GM12878 (cell line): ENCODE measurements at regions not wholly inside any gene's neighbourhood (a gene's known extent, or its start where the extent isn't known, plus 50 kb on each side); places are given as distances from the start of the nearest gene placed in this dataset.

Experiments
- BMI1 ChIP-seq: fragments of 450-650 bp; IDR thresholded peaks from 2 replicates; pipeline ENCODE4 v1.6.1; 2016; ENCODE audit warnings: mild to moderate bottlenecking, moderate library complexity, borderline replicate concordance
- CREM ChIP-seq: IDR thresholded peaks from 2 replicates; pipeline ENCODE4 v1.6.1; 2014; ENCODE audit warnings: antibody characterized with exemption, low read depth
- ESRRA ChIP-seq: IDR thresholded peaks from 2 replicates; pipeline ENCODE4 v1.6.1; 2012; ENCODE audit warnings: mild to moderate bottlenecking, low read length, improper control_type of control experiment
- EZH2 ChIP-seq: IDR thresholded peaks from 2 replicates; pipeline ENCODE4 v1.6.1; 2012; ENCODE audit warnings: low read depth, mild to moderate bottlenecking, control low read depth, inconsistent platforms, low read length, borderline replicate concordance; ENCODE audit not compliant: control insufficient read depth
- FOXK2 ChIP-seq: fragments of 450-650 bp; IDR thresholded peaks from 2 replicates; pipeline ENCODE4 v1.6.1; 2017; ENCODE audit warnings: mild to moderate bottlenecking, moderate library complexity
- MXI1 ChIP-seq: fragments of 150-350 bp; IDR thresholded peaks from 2 replicates; pipeline ENCODE4 v1.6.1; 2011; ENCODE audit warnings: low read depth, mild to moderate bottlenecking, inconsistent platforms, low read length, improper control_type of control experiment
- NBN ChIP-seq: fragments of 450-650 bp; IDR thresholded peaks from 2 replicates; pipeline ENCODE4 v1.6.1; 2016
- NRF1 ChIP-seq: conservative IDR thresholded peaks from 2 replicates; pipeline ENCODE4 v1.6.1; 2011; ENCODE audit warnings: mild to moderate bottlenecking, low read depth, low read length, improper control_type of control experiment
- POLR2A ChIP-seq: IDR thresholded peaks from 2 replicates; pipeline ENCODE4 v1.6.1; 2011; ENCODE audit warnings: low read depth, mild to moderate bottlenecking, low read length
- SIN3A ChIP-seq: IDR thresholded peaks from 2 replicates; pipeline ENCODE4 v1.6.1; 2012; ENCODE audit warnings: low read depth, low read length, improper control_type of control experiment
- TCF12 ChIP-seq: IDR thresholded peaks from 2 replicates; pipeline ENCODE4 v1.6.1; 2011; ENCODE audit warnings: low read depth, mild to moderate bottlenecking, low read length
- ZZZ3 ChIP-seq: IDR thresholded peaks from 2 replicates; pipeline ENCODE4 v1.6.1; 2011; ENCODE audit warnings: low read depth; ENCODE audit not compliant: control insufficient read depth, insufficient read length
- TF ChIP-seq, protein P1 (sequence below), 3 experiments: IDR thresholded peaks in 2 of 3; conservative IDR thresholded peaks in 1 of 3; 2 replicates each; pipeline ENCODE4 v1.5.1; 2011; ENCODE audit warnings: low read depth in 3 of 3, low read length in 3 of 3, mild to moderate bottlenecking in 3 of 3, control low read depth in 2 of 3, moderate library complexity in 2 of 3, inconsistent platforms in 1 of 3, mixed read lengths in 1 of 3; ENCODE audit not compliant: control insufficient read depth in 2 of 3, insufficient read depth in 1 of 3; ENCODE audit errors: extremely low read depth in 1 of 3
- TF ChIP-seq, protein P2 (sequence below): IDR thresholded peaks from 2 replicates; pipeline ENCODE4 v1.6.1; 2011; ENCODE audit warnings: low read depth, mild to moderate bottlenecking, low read length, moderate library complexity, borderline replicate concordance; ENCODE audit errors: extremely low read depth

DNA sequence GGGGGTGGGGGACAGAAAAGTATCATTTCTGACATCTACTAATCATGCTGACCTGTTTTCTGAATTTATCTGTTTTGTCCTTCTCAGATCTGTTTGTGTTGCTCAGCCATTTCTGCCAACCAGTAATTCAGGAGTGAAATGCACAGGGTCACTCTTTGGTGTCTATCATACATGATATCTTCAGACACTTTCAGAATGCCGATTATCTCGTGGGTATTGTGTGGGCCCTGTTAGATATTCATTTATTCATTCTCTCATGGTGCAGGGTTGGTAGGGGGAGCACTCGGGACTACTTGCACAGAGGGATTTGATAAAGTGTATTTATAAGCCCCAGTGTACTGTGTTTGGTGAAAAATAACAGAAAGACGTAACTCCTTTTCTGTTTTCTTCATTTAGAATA, 101.2 kb upstream of the CITED2 start:
- no peak for TF ChIP-seq TCF12
- TF ChIP-seq, protein P1, sequence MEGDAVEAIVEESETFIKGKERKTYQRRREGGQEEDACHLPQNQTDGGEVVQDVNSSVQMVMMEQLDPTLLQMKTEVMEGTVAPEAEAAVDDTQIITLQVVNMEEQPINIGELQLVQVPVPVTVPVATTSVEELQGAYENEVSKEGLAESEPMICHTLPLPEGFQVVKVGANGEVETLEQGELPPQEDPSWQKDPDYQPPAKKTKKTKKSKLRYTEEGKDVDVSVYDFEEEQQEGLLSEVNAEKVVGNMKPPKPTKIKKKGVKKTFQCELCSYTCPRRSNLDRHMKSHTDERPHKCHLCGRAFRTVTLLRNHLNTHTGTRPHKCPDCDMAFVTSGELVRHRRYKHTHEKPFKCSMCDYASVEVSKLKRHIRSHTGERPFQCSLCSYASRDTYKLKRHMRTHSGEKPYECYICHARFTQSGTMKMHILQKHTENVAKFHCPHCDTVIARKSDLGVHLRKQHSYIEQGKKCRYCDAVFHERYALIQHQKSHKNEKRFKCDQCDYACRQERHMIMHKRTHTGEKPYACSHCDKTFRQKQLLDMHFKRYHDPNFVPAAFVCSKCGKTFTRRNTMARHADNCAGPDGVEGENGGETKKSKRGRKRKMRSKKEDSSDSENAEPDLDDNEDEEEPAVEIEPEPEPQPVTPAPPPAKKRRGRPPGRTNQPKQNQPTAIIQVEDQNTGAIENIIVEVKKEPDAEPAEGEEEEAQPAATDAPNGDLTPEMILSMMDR (IDR thresholded peaks at IDR 0.05 in 2 of 3, conservative IDR thresholded peaks at IDR 0.05 in 1 of 3; ENCODE audit: control insufficient read depth in 2 of 3, extremely low read depth in 1 of 3, insufficient read depth in 1 of 3, low read depth in 3 of 3, low read length in 3 of 3), result no peak
- TF ChIP-seq POLR2A, result no peak
- no peak for TF ChIP-seq ESRRA
- TF ChIP-seq FOXK2, result no peak
- no peak for TF ChIP-seq BMI1
- no peak for TF ChIP-seq ZZZ3
- no peak for TF ChIP-seq EZH2
- TF ChIP-seq SIN3A, result no peak
- TF ChIP-seq, protein P2, sequence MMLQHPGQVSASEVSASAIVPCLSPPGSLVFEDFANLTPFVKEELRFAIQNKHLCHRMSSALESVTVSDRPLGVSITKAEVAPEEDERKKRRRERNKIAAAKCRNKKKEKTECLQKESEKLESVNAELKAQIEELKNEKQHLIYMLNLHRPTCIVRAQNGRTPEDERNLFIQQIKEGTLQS, result no peak
- no peak for TF ChIP-seq CREM
- TF ChIP-seq NBN, result no peak
- no peak for TF ChIP-seq NRF1
- no peak for TF ChIP-seq MXI1
